ENCODE measurements at regions not wholly inside any gene's neighbourhood (a gene's known extent, or its start where the extent isn't known, plus 50 kb on each side); places are given as distances from the start of the nearest gene placed in this dataset.
"Not testable (repeated sequence)": the region's sequence is repeated elsewhere in the genome, so short reads cannot be mapped to it uniquely, and the experiment has no call there.

DNA sequence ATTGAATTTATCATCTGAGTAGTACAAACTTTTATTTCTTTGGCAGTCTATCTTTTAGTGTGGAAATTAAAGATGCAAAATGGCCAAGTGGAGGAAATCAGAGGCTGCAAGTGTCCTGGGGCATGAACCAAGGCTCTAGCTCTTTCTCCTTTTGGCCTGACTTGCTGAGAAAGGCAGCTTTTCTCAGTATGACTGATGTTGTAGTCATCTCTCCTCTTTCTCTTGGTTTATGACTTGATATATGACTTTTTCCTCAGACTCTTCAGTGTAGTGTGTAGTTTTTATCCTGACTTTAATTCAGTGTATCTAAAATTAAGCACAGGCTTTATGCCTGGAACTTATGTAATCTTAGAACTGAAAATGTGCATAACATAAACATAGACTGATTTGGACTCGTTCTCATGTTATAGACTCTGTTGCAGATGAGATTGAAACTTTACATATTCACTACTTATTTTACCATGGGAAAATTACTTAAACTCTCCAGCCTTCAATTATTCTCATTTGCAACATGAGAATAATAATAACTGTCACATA is 65.7 kb downstream of the SLITRK5 start:
- no peak for DNase-seq (ENCODE audit: low spot score)

DNA sequence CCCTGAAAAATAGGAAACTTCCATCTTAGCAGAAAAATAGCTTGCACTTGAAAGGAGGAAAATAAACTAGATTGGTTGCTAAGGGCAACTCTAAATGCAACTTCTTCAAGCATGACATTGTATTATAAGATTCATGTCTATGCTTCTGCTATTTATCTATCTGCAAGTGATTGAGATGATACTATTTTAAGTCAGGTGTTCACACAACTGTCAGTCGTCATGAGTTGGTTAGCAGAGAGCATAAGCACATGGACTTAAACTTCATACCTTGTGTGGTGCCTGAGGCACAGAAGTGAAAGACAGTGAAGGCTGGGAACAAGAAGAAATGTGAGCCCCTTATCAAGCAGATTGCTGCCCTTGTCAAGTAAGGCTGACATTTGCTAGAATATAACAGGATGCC is 82.9 kb downstream of the SLITRK5 start:
- DNase-seq (ENCODE audit: low spot score): no peak

DNA sequence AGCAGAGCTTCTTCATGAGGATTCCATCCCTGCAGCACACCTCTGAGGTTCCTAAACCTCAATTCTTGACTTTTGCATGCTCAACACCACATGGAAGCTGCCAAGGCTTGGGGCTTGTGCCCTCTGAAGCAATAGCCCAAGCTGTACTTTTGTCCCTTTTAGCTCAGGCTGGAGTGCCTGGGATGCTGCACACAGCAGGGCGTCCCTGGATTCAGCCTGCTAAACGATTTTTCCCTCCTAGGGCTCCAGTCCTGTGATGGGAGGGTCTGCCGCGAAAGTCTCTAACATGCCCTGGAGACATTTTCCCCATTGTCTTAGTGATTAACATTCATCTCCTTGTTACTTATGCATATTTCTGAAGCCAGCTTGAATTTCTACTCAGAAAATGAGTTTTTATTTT is 98.3 kb downstream of the SLITRK5 start:
- DNase-seq (ENCODE audit: low spot score): no peak

DNA sequence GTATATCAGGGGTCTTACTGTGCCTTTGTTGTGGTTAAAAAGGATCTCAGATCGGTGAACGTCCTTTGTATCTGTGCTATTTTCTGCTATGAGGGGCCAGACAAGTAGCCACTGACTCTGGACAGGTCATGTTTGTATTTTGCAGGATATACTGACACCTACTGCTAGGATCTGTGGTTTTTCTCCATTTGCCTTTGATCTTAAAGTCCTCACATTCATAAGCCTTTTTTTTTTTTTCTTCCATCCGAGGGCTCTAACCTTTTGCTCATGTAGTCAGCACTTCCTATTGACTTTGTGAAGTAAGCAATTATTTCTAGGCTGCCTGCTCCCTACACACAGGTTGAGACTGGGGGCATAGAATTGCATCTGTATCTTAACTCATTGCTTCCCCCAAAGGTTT is 106.2 kb downstream of the SLITRK5 start:
- no peak for DNase-seq (ENCODE audit: low spot score)

DNA sequence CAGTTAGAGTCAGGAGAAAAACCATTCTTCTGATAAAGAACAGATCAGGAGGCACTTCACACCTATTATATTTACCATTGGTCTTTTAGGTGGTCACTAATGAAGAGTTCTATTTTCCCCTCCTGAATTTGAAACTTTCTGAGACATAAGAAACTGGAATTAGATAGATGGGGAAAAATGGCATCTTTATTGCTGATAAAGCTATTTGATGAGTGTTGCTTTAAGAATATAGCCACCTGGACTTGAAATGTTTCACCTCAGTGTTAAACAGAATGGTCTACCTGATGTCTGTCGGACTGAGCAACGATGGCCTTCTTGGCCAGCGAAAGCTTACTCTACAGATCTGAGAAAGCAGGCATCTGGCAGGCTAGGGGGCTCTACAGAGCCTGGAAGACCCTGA is 107.0 kb downstream of the SLITRK5 start:
- no peak for DNase-seq (ENCODE audit: low spot score)

DNA sequence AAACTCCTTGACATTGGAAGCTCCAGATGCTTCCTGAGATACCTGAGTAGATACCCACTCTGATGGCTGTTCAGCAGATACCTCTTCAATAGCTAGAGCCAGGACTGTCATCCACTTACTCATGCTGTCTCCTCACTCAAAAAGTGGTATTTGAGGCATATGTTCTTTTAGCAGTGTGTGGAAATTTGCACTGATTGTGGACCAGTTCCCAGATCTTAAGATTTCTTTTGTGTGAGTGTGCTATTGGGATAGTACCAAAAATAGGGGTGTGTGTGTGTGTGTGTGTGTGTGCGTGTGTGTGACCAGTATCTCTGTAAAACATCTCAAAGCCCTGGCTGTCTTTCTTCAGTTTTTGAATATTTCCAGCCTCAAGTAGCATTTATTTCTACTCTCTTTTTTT is 108.3 kb downstream of the SLITRK5 start:
- no peak for DNase-seq (ENCODE audit: low spot score)

DNA sequence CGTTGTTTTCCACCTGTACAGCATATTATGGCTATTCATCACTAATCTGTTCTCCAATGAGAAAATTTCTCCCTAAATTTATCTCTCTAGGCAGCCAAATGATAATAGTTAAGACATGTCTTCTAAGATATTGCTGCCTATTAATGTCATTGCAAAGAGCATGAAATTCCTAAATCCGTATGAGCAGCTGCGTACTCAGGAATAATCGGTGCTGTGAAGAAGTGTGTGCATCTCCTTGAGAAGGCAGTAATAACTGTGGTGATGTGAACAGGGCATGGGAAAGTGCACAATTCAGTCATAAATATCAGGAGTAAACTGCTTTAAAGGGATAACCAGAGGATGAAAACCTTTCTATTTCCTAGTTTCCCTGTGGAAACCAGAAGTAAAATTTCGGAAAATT is 112.2 kb downstream of the SLITRK5 start:
- no peak for DNase-seq (ENCODE audit: low spot score)

DNA sequence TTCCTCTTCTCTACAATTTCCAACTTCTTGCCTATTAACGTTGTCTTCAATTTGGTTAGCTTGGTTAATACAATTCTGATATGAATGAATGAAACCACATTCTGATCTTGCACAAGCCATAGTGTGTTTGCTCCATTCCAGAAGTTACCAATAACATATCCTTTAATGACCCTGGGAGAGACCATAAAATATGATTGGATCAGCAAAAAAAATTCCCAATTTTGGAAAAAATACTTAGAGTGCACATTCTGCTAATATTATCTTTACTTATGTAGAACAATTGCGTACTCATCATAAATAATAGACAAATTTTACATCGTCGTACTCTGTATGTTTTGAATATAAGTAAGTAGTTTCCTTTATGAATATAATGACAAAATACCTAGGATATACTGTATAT is 117.2 kb downstream of the SLITRK5 start:
- no peak for DNase-seq (ENCODE audit: low spot score)

DNA sequence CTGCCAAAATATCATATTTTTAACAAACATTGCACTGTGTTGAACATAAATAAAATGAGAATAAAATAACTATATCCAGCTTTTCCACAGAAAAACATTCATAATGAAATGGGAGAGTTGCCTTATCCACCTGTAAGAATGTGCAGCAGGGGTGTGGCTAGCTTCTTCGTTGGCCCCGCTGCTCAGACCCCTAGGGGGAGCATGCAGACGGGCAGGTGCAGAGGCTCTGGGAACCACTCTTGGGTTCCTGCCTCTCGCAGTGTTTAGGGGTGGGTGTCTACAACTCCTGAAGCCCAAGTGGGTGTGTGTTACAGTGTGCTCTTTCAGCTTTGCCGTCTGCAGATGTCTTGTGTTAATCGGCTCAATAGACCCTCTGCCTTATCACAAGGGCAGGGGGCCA is 121.7 kb downstream of the SLITRK5 start:
- no peak for DNase-seq (ENCODE audit: low spot score)

DNA sequence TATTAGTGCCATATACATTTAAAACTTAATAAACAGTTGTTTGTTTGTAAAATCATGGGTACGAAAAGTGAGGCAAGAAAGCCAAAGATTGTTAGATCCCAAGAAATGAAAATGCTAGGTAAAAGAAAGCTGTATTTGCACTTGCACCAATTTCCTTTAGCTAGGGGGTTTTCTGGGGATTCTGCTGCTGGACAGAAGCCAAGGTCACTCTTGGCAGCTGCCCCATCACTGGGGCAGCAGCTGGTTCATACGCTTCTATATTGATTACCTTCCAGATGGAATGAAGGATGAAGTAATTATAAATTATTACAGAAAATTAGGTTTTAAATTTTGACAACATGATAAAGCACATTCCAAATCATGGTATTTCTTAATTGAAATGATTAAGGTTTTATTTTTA is 127.4 kb downstream of the SLITRK5 start:
- DNase-seq (ENCODE audit: low spot score): no peak

DNA sequence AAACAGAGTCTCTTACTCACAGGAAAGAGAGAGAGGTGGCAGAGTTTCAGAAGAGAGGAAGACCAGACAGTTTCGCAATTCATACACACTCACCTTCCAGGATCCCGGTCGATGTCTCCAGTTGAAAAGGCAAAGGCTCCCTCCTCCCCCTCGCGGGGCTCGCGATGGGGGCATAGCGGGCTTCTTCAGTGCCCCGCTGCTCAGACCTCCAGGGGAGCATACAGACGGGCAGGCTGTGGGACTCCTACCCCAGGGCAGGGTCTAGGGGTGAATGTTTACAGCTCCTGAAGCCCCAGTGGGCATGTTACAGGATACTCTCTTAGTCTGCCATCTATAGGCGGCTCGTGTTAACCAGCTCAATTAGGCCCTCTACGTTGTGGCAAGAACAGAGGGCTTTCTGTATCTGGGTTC is 139.2 kb downstream of the SLITRK5 start:
- no peak for DNase-seq (ENCODE audit: low spot score)

DNA sequence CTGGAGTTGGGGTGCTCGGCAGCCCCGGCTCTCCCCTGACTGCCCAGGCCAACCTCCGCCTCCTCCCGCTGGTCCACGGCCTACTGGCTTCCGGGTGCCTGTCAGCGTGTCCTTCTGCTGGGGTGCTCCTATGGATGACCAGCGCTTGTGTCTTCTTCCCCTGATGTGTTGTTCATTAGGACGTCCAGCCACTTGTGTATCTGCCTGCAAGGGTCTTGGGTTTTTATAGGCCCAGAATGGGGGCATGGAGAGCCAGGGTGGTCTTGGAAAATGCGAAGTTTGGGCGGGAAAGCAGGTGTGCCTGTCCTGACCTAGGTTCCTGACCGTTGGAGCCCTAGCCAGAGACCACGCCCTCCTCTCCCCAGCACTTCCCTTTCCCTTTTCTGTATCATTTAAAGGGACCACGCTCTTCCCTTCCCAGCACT is 139.8 kb downstream of the SLITRK5 start:
- DNase-seq (ENCODE audit: low spot score): no peak

DNA sequence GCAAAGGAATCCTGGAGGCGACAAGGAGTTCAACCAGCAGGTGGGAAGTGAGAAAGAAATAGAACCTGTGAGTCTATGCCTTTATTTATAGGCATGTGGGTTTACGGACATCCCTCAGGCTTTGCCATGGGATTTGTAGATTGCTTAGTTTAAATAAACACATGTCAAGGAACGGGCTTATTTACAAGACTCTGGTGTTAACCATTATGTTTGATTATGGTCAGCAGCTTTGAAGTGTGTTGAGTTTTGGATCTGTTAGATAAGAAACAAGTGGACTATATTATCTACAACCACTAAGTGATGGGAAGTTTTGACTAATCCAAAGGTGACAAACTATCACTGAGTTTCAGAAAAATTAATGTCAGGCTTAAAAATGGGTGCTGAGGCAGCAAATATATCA is 143.2 kb downstream of the SLITRK5 start:
- no peak for DNase-seq (ENCODE audit: low spot score)

DNA sequence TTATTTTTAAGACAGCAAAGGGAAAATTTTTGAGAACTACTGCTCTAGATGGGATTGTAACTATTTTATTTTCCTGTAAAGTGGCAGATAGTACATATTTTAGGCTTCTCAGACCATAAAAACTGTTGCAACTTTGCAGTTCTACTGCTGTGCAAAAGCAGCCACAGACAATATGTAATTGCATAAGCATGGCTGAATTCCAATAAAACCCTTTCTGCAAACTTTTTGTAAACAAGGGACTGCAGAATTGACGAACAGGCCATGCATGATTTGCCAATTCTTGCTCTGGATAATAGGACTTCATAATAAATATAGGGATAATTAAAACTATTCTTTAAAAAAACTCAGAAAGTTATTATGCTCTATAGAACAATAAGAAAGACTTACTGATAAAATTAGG is 149.1 kb downstream of the SLITRK5 start:
- DNase-seq (ENCODE audit: low spot score): no peak

DNA sequence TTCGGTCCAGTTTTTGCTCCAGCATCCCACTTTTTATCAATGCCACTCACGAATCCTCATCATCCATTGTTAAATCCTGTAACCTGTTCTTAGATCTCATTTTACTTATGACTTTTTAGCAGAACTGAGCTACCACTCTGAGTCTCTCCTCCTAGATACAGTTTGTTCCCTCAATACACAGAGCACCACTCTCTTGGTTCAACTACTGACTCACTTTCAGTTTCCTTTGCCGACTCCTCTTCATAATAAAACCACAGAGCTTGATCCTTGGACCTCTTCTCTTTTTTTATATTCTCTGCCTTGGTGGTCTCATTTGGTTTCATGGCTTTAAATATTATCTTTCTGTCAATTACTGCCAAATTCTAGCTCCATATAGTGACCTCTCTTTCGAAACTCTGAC is 150.3 kb downstream of the SLITRK5 start:
- DNase-seq (ENCODE audit: low spot score): no peak

DNA sequence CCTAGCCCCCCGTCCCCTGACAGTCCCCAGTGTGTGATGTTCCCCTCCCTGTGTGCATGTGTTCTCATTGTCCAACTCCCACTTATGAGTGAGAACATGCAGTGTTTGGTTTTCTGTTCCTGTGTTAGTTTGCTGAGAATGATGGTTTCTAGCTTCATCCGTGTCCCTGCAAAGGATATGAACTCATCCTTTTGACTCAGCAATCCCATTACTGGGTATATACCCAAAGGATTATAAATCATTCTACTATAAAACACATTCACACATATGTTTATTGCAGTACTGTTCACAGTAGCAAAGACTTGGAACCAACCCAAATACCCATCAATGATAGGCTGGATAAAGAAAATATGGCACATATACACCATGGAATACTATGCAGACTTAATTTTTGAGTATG is 155.1 kb downstream of the SLITRK5 start:
- DNase-seq (ENCODE audit: low spot score): not testable (repeated sequence)

DNA sequence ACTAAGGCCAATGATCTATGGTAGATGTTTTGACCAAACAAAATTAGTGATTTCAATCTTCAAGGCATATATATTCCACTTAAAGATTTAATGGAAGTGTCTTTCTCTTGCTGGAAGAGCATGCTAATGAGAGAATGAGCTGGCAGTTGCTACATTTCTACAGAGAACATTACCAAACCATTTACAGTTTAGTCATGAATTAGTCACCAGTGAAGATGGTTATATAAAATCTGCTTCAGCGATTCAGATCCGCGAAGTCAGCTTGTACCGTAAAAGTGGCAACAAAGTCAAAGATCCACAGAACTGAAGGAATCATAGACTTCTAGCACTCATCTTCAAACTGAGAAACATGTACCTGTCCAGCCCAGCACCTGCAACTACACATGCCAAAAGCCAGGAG is 156.3 kb downstream of the SLITRK5 start:
- DNase-seq (ENCODE audit: low spot score): no peak

DNA sequence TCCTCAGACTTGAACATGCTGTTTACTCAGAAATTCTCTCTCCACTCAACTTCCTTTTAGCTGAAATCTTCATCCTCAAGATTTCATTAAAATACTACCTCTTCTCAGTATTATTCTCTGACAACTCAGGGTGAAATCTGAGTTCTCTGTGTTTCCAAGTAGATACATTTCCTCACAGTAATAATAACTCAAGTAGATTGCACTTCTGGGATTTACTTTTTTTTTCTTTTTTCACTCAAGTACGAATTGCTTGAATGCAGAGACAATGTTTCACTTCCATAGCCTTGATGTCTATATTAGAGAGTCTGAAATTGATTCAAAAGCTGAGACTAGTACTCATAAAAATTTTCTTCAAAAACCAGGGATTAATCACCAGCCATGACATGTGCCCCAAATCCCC is 166.4 kb downstream of the SLITRK5 start:
- DNase-seq (ENCODE audit: low spot score): no peak

DNA sequence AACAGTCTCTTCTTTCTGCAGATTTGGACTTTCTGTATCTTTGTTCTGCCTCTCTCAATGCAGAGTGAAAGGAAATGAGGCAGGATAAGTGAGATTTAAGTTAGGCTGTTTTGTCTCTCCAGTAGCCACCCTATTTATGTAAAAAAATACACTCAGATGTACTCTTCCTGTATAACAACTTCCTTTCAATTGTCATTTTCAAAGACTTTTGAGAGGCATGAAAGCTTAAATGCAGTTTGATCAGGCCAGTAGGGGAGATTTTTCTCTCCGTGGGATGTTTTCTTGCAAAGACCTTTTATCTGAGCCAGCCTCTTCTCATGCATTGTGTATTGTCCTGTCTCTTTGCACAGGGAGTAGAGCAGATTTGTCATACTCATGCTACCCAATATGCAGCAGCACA is 166.8 kb downstream of the SLITRK5 start:
- no peak for DNase-seq (ENCODE audit: low spot score)

DNA sequence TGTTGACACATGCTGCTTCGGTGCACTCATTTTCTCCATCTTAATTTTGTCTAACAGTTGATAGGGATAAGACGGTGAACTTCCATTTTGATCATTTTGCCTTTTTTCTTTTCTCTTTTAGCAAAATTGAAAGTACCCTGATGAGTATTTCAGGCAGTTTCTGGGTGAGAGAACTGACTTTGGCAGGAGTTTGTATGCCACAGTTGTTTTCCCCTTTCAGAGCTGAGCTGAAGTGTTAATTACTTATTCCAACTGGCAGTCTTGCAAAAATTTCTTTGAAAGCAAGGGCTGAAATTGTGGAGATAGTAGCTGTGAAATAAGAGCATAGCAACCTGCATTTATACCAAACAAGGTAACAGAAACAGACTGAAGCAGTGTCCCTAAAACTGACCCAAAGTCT is 180.2 kb downstream of the SLITRK5 start:
- no peak for DNase-seq (ENCODE audit: low spot score)

DNA sequence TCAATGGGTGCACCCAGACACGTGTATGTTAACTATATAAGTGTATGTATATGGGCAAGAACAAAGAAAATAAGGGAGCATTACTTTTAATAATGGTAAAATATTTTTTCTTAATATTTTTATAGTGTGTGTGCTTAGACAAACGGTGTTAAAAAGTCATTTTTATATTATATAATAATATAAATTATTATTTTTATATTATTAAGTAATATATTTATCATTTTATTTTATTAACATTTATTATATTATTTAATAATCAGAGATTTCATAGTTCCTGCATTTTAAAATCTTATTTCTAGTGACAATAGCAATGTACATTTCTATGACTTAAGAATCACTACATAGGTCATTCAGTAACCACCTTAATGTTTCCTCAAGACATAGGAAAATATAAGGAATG is 184.4 kb downstream of the SLITRK5 start:
- no peak for DNase-seq (ENCODE audit: low spot score)

DNA sequence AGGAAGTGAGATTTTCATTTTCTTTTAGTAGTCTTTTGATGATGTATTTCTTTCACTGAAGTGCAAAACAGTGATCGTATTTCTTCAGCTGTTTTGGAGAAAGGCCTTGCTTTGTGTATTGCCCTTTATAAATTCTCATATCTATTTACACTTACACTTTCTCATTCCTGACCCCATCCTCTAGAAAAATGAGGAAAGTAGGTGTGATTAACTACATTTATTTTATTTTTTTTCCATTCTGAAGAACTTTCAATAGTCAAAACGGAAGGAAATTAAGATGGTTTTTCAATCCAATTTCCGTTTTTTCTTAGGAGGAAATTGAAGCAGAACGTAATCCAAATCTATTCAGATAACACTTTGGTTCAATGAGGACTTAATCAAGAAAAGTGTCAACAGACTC is 188.1 kb downstream of the SLITRK5 start:
- no peak for DNase-seq (ENCODE audit: low spot score)

DNA sequence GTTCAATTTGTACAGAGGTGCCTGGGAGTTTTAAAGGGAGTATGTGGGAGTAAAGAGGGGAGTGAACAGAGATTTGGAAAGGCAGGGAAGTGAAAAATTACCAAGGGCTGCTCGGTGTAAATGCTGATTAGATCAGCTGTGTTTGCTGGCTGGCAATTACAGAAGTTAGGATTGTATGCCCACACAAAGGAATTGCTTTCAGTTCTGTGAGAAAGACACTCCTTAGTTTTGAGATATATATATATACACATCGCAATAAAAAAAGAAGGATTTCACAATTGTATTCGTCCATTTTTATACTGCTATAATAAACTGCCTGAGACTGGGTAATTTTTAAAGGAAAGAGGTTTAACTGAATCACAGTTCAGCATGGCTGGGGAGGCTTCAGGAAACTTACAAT is 196.3 kb downstream of the SLITRK5 start:
- DNase-seq (ENCODE audit: low spot score): no peak

DNA sequence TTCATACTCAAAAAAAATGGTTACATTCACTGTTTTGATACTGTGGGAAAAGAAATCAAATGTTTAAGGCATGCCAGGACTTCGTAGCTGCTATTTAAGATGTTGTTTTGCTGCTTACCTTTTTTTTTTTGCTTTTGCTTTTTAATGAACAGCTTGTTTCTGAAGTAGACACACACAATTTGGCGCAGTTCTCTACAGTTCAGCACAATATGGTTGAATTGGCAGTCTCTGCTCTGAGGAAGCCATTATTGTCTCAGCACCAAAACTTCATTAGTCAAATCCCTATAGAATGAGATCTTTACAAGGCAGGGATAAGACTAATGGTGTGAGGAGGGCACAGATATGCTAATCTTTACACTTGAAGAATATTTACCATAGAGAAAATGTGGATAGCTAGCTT is 197.6 kb downstream of the SLITRK5 start:
- no peak for DNase-seq (ENCODE audit: low spot score)

DNA sequence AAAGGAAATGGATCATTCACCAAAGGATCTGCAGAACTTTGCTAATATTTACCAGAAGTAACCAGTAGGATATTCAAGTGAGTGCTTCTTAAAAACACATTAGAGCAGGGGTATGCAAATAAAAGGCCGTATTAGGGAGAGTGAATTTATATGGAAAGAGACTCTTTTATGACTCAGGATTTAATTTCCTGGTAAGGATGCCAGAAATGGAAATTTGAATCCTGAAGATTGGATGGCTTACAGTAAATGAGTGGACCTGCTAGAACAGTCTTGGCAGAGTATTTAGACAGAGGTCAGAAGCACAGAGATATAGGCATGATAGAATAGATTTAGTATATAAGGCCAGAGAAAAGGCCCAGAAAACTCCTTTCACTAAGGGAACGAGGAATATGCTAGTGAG is 201.6 kb downstream of the SLITRK5 start:
- DNase-seq (ENCODE audit: low spot score): no peak

All from activated CD4-positive, alpha-beta T cell treated with anti-CD3 and anti-CD28 coated beads, Interleukin-2, Interleukin-4, amounts not matched to agents 100 ng/mL and 50 ng/mL, durations not matched to agents 16 hours and 8 hours (primary cell).